ENCODE measurements at regions not wholly inside any gene's neighbourhood (a gene's known extent, or its start where the extent isn't known, plus 50 kb on each side); places are given as distances from the start of the nearest gene placed in this dataset.

- CTCF ChIA-PET, result no interaction called here
These were observed 494.4 kb upstream of the PTPRD start for GRCh38 chr9:11107196-11107595.

GRCh38 chr9:11128156-11128555, 515.4 kb upstream of the PTPRD start:
- Mint-ChIP-seq H3K36me3 (peaks cover 4% of the 10 kb centered on the region; the same call in 1 of the 2 replicates), H3K9me3 (peaks cover 4% of the 10 kb centered on the region), H3K4me3 (no peak overlapping the region), H3K27ac (no peak overlapping the region), H3K4me1 (peaks cover under 1% of the 10 kb centered on the region; the same call in 1 of the 2 replicates), H3K27me3 (ENCODE audit: low read depth) (no peaks in the 10 kb centered on the region)
- ATAC-seq (no peak), DNase-seq (ENCODE audit: low spot score) (no peak)
- POLR2A ChIA-PET, result no interaction called here
- CTCF ChIA-PET, result no interaction called here
- TF ChIP-seq FOXJ3 (CRISPR knock-in tag; IDR thresholded peaks at IDR 0.05; ENCODE audit: borderline replicate concordance) (no peak), GRHL2 (CRISPR knock-in tag; IDR thresholded peaks at IDR 0.05; ENCODE audit: insufficient replicate concordance, severe bottlenecking) (no peak), OVOL2 (CRISPR knock-in tag; IDR thresholded peaks at IDR 0.05; ENCODE audit: borderline replicate concordance) (no peak), ARID4B (CRISPR knock-in tag; IDR thresholded peaks at IDR 0.05; ENCODE audit: borderline replicate concordance) (no peak), NFATC4 (CRISPR knock-in tag; IDR thresholded peaks at IDR 0.05) (no peak), ZNF425 (CRISPR knock-in tag; conservative IDR thresholded peaks at IDR 0.05) (no peak), TP53 (CRISPR knock-in tag; IDR thresholded peaks at IDR 0.05) (no peak), CBFB (CRISPR knock-in tag; IDR thresholded peaks at IDR 0.05; ENCODE audit: low read depth) (no peak), MYBL2 (CRISPR knock-in tag; IDR thresholded peaks at IDR 0.05) (no peak)

More at GRCh38 chr9:11107196-11107595, 494.4 kb upstream of the PTPRD start:
- Mint-ChIP-seq H3K9me3 (peaks cover 26% of the 10 kb centered on the region), H3K36me3 (peaks cover 5% of the 10 kb centered on the region; the same call in 1 of the 2 replicates), H3K4me3 (no peak overlapping the region), H3K4me1 (peaks cover 16% of the 10 kb centered on the region), H3K27ac (no peak overlapping the region), H3K27me3 (ENCODE audit: low read depth) (no peaks in the 10 kb centered on the region)
- TF ChIP-seq ZNF219 (CRISPR knock-in tag; IDR thresholded peaks at IDR 0.05; ENCODE audit: borderline replicate concordance), result no peak
- no peak for TF ChIP-seq MXD4 (CRISPR knock-in tag; IDR thresholded peaks at IDR 0.05; ENCODE audit: borderline replicate concordance)
- TF ChIP-seq ZNF532 (CRISPR knock-in tag; IDR thresholded peaks at IDR 0.05; ENCODE audit: borderline replicate concordance), result no peak
- no peak for TF ChIP-seq TEAD4 (CRISPR knock-in tag; IDR thresholded peaks at IDR 0.05)
- TF ChIP-seq OVOL2 (CRISPR knock-in tag; IDR thresholded peaks at IDR 0.05; ENCODE audit: borderline replicate concordance), result no peak
- no peak for TF ChIP-seq ZNF317 (CRISPR knock-in tag; IDR thresholded peaks at IDR 0.05; ENCODE audit: borderline replicate concordance, low read depth)
- no peak for TF ChIP-seq GTF2I (CRISPR knock-in tag; conservative IDR thresholded peaks at IDR 0.05)
- TF ChIP-seq TP53 (CRISPR knock-in tag; IDR thresholded peaks at IDR 0.05), result no peak
- TF ChIP-seq NR3C1 (CRISPR knock-in tag; conservative IDR thresholded peaks at IDR 0.05; ENCODE audit: low read depth), result no peak
- no peak for TF ChIP-seq GRHL2 (CRISPR knock-in tag; IDR thresholded peaks at IDR 0.05; ENCODE audit: insufficient replicate concordance, severe bottlenecking)
- TF ChIP-seq ATF2 (CRISPR knock-in tag; IDR thresholded peaks at IDR 0.05; ENCODE audit: borderline replicate concordance, low read depth), result no peak
- no peak for TF ChIP-seq MYBL2 (CRISPR knock-in tag; IDR thresholded peaks at IDR 0.05)
- no peak for TF ChIP-seq ZNF232 (CRISPR knock-in tag; IDR thresholded peaks at IDR 0.05)
- ATAC-seq (no peak), DNase-seq (ENCODE audit: low spot score) (no peak)
- POLR2A ChIA-PET, result no interaction called here
